ENCODE measurements at regions not wholly inside any gene's neighbourhood (a gene's known extent, or its start where the extent isn't known, plus 50 kb on each side); places are given as distances from the start of the nearest gene placed in this dataset.

GRCh38 chr4:165720411-165721082 is 152.5 kb upstream of the TLL1 start:
- no peak for DNase-seq (ENCODE audit: low read depth)

GRCh38 chr4:165721815-165722214 is 151.2 kb upstream of the TLL1 start:
- no peak for DNase-seq (ENCODE audit: low read depth)

- DNase-seq (ENCODE audit: low read depth) = peak; percentile 5
Measured at GRCh38 chr4:165723051-165723795, 149.8 kb upstream of the TLL1 start.

- no peak for DNase-seq (ENCODE audit: low read depth)
Measured at GRCh38 chr4:165724786-165725185, 148.3 kb upstream of the TLL1 start.

GRCh38 chr4:165725352-165725751 is 147.7 kb upstream of the TLL1 start:
- DNase-seq (ENCODE audit: low read depth) = no peak

GRCh38 chr4:165726831-165727230 is 146.2 kb upstream of the TLL1 start:
- DNase-seq (ENCODE audit: low read depth) = peak; percentile 63

- DNase-seq (ENCODE audit: low read depth) = no peak
Measured at GRCh38 chr4:165737309-165737972, 135.6 kb upstream of the TLL1 start.

GRCh38 chr4:165738571-165738970 is 134.5 kb upstream of the TLL1 start:
- no peak for DNase-seq (ENCODE audit: low read depth)

- DNase-seq (ENCODE audit: low read depth) = no peak
Measured at GRCh38 chr4:165740911-165741310, 132.1 kb upstream of the TLL1 start.

- DNase-seq (ENCODE audit: low read depth) = no peak
Measured at GRCh38 chr4:165743422-165743821, 129.6 kb upstream of the TLL1 start.

- no peak for DNase-seq (ENCODE audit: low read depth)
Measured at GRCh38 chr4:165744370-165744769, 128.7 kb upstream of the TLL1 start.

GRCh38 chr4:165748321-165748720 is 124.7 kb upstream of the TLL1 start:
- no peak for DNase-seq (ENCODE audit: low read depth)

GRCh38 chr4:165751882-165752281 is 121.2 kb upstream of the TLL1 start:
- no peak for DNase-seq (ENCODE audit: low read depth)

- DNase-seq (ENCODE audit: low read depth) = no peak
Measured at GRCh38 chr4:165754664-165755063, 118.4 kb upstream of the TLL1 start.

GRCh38 chr4:165756836-165757235 is 116.2 kb upstream of the TLL1 start:
- DNase-seq (ENCODE audit: low read depth) = no peak

GRCh38 chr4:165757451-165757850 is 115.6 kb upstream of the TLL1 start:
- no peak for DNase-seq (ENCODE audit: low read depth)

- no peak for DNase-seq (ENCODE audit: low read depth)
Measured at GRCh38 chr4:165758086-165758485, 115.0 kb upstream of the TLL1 start.

- DNase-seq (ENCODE audit: low read depth) = no peak
Measured at GRCh38 chr4:165760182-165760581, 112.9 kb upstream of the TLL1 start.

- DNase-seq (ENCODE audit: low read depth) = no peak
Measured at GRCh38 chr4:165761963-165762362, 111.1 kb upstream of the TLL1 start.

- no peak for DNase-seq (ENCODE audit: low read depth)
Measured at GRCh38 chr4:165763640-165764039, 109.4 kb upstream of the TLL1 start.

- DNase-seq (ENCODE audit: low read depth) = no peak
Measured at GRCh38 chr4:165765053-165765452, 108.0 kb upstream of the TLL1 start.

GRCh38 chr4:165766018-165766417 is 107.0 kb upstream of the TLL1 start:
- DNase-seq (ENCODE audit: low read depth) = no peak

GRCh38 chr4:165766976-165767375 is 106.1 kb upstream of the TLL1 start:
- no peak for DNase-seq (ENCODE audit: low read depth)

Measured in ELR (cell line).